8988T (cell line): ENCODE measurements at regions not wholly inside any gene's neighbourhood (a gene's known extent, or its start where the extent isn't known, plus 50 kb on each side); places are given as distances from the start of the nearest gene placed in this dataset.
"Not testable (repeated sequence)": the region's sequence is repeated elsewhere in the genome, so short reads cannot be mapped to it uniquely, and the experiment has no call there.

Experiments used
- DNase-seq: peaks from one replicate; pipeline ENCODE4 v3.0.0; 2011

DNA sequence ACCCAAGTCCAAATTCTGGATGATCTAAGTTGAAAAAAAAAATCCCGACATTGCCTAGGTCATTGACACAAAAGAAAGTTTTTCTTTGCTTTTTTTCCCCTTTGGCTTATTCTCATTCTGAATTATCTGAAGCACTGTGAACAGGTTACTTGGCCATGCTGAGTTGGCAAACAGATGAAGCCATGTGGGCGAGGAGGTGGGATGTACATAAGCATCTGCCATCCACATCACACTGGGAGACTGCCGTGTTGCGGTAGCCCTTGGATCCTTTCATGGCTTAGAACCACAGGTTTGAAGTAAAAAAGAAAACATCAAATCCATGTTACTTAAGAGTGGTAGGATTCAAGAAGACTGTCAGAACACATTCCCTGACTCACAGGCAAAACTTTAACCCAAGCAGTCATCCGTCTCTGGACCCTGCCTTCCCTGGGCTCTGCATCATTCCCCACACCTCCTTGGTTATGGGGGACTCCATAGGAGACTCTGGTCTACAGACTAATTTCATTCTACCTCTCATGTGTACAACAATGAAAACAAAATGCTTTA is 242.5 kb upstream of the SERP2 start:
- DNase-seq: no peak

DNA sequence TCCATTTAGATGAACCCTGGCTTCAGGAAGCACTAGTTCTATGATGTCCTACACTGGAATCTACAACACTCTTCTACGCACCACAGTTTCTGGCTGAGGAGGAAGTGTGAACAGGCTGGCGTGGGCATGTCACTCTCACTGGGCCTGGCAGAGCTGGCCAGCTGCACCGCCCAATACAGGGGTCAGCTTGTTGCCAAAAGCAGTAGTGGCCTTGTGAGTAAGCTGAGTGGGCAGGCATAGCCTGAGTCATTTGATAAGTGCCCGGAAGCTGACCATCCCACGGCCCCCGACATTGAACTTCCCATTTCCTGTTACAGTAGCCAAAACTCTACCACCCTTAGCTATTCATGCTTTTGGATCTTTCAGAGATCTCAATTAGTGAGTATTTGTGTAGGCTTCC is 240.9 kb upstream of the SERP2 start:
- DNase-seq: no peak

DNA sequence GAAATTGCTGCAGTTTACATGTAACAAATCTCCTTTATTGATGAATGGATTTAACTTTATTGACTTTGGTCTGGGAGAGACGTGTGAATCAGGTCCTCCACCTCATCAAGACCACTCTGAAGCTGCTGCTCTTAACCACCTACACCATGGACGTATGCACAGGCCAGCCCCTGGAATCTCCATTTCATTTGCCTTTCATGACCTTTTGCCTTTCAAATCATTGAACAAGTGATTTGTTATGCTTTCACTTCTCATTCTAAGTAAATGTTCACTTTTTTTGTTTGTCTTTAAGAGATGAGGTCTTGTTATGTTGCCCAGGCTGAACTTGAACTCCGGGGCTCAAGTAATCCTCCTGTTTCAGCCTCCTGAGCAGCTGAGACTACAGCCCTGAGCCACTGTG is 240.0 kb upstream of the SERP2 start:
- DNase-seq: no peak

DNA sequence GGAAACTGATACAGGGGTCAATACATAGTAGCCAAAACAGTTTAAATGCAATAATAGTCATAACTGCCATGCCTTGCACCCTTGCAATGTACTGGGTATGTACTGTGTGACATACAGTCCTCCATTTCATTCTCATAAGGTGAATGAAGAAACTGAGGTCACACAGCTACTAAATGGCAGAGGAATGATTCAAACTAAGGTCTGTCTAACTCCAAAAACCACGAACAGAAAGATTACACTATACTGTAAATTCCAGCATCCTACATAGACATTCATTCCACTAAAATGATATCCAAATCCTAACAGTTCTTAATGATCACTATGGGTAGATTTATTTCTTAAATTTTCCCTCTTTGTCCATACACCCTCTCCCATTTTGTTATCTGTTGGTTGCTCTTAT is 238.1 kb upstream of the SERP2 start:
- no peak for DNase-seq

DNA sequence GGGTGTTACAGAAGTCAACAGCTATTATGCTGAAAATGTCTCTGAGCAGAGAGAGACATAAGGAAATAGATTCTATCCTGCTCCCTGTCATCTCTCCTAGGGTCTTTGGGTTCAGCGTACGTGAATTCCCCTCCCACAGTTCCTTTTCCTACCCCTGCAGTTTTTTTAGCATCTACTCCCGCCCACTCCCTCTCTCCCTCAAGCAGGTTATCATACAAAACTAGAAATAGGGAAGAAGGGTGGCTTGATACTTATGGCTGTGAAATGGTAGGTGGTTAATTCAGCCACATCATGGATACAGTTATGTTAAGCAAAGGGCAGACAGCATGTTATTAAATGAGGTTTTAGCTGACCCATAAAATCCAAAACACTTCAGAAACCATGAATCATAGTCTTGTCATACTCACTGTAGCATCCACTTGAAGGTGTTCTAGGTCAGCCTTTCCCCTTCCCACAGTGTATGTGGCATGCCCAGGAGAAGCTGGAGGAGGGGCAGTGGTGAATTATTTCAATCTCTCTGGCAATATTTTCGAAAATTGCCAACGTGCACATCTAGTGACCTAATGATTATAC is 236.8 kb upstream of the SERP2 start:
- DNase-seq: no peak

DNA sequence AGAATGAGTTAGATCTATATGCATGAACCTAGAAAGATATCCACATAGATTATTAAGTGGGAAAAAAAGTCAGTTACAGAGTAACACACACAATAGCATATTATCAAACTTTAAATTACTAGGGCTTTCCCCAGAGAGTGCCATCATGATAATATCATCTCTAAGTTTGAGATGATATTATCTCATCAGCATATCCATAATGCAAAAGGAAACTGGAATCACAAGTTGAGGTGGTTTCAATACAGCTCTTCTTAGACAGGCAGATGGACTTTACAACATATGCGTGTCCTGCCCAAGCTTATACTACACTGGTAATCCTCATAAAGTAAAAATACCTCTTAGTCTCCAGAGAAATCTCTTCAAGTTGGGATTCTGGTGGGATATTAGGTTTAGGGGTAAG is 236.2 kb upstream of the SERP2 start:
- DNase-seq: no peak

DNA sequence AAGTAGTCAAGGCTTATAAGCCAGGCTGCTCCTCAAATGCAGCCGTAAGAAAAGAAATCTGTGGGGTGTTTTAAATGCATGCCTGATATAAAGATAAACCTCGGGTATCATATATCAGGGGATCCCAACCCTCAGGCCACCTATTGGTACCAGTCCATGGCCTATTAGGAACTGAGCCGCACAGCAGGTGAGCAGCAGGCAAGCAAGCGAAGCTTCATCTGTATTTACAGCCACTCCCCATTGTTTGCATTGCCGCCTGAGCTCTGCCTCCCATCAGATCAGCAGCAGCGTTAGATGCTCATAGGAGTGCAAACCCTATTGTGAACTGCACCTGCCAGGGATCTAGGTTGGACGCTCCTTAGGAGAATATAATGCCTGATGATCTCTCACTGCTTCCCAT is 233.5 kb upstream of the SERP2 start:
- DNase-seq: no peak

DNA sequence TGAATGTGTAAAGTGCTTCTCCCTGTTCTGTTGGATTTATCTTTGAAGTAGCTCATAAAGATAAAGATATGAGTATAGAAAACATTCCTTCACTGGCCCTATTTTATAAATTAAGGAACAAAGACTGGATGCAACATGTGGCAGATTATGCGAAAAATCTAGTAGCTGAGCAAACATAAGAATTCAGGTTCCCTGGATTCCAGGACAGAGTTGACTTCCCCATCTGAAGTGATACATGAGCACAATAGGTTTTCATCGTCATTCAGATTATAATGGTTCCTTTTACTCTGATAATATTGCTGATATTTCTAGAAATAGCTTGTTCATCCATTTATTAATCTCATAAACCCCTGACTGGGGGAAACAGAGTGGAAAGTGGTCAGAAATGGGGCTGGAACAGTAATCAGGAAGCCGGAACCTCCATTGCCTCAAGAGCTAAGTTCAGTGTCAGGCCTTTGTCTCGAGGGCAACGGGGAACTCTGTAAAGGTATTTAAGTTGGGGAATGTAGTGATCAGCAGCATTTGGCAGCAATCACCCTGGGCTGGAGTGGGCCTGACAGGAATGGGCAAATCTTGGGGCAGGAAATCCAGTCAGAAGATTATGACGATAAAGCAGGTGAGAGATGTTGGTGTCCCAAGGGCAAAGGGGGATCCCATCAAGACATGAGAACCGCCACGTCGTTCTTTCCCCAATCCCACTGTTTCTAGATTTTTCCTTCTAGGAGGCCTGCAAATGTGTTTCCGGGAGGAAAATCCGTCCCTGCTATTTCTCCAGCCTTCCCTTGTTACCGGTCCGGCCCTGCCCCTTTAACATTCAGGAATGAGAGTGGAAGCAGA is 232.5 kb upstream of the SERP2 start:
- no peak for DNase-seq

DNA sequence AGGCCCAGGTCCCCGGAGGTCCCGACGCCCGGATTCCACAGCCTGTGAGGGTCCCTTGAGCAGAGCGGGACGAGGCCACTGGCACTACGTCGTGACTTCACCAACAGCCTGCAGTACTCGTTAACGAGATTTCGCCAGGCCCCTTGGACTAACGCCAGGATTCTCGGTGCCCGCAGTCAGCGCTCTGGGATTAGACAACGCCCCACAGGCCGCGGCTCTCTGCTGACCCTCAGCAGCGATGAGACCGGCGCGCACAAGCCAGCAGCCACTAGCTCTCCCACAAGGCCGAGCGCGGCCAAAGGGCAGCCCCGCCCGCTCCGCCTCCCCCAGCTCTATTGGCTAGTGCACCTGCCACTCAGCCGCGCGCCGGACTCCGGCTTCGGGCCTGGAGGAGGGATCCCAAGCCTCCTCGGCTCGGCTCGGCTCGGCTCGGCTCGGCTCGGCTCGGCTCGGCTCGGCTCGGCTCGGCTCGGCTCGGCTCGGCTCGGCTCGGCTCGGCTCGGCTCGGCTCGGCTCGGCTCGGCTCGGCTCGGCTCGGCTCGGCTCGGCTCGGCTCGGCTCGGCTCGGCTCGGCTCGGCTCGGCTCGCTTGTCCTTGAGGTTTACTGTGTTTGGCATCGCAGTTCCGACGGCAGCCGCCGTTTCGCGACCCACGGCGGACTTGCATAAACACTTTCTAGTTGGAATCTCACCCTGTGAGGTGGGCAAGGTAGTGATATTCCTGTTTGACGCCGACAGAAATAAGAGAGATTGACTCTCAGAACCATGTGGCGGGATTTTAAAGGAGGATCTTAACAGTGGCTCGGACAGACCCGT is 231.7 kb upstream of the SERP2 start:
- DNase-seq: peak; percentile 90

DNA sequence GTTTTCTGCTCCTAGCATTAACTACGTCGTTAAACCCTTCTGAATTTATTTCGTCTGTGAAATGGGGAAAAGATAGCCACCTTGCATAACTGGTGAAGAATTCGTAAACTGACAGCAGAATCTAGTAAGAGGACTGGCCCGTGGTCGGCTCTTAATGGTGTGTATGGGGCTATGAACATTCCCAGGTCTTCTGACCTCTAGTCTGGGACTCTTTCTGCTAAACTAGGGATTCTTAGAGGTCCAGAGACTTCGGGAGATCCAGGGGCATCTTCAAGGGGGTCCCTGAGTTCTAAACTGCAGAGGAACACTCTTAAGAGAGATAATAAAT is 231.1 kb upstream of the SERP2 start:
- no peak for DNase-seq

DNA sequence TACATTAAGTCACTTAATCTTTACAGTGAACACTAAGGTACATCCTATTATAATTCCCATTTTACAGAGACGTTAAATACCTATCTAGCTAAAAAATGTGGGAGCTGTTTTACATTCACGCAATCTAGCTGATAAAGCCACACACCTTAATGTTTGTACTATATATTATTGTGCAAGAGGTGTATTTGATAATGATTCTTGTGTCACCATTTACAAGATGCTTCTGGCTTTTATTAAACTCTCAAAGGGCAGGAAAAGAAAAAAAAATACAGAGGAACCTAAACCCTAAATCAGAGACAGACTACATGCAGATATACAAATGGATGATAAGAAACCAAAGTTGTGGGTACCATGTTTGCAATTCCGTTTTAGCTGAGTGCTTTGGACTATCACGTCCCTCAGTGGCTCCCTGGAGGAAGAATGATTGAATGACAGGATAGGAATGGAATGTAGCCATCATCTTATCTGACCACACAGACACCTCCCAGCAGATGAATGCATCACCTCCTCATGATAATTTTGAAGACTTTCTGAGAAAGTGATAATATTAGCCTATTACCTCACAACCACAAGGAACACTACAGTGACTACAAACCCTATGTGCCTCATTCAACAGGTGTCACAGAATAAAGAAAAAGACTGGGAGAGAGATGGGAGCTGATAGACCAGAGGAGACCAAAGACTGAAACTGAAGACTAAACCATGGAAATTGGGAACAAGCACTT is 230.5 kb upstream of the SERP2 start:
- DNase-seq: no peak

DNA sequence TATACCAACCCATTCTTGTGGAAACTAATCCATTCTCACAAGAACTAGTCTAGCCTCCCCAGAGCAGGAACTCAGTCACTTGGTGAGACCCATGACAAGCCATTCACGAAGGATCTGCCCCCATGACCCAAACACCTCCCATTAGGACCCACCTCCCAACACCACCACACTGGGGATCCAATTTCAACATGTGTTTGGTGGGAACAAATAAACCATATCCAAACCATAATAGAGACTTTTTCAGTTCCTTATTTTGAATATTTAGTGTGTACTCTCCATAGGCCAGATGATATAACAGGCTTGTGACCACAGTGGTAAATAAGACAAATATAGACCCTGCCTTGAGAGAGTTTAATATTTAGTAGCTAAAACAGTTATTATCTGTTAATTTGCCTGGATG is 227.5 kb upstream of the SERP2 start:
- DNase-seq: no peak

DNA sequence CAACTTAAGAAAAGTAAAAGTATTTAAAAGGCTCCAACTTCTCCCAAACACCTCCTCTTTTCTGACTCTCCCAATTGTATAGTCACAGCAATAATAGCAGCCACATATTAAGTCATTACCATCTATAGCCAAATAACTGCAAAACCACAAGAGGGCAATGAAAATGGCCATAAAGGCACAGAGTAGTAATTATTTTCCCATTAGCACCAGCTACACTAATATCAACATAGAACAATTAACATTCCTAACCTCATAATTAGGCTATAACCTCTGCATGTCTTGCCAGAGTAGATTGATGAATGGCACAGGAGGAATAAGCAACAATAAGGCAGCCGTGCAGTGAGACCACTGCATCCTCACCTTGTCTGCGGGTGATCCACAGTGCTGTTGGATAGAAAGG is 226.4 kb upstream of the SERP2 start:
- DNase-seq: no peak

DNA sequence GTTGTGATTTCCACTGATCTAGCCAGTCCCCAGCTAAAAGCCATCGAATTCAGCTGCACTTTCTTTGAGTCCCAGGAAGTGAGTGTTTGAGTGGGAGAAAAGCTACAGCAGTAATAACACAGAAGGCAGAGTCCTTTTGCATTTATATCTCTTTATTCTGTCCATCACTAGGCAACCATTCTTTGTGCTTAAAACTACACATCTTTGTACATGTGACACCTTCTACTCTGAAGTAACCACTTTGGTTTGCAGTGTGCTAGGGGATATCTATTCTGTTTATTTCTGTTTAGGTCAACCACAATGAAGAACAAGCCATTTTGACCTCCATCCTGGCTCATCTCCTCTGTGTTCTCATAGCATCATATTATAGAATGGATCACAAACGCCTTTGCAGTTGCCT is 226.0 kb upstream of the SERP2 start:
- DNase-seq: no peak

DNA sequence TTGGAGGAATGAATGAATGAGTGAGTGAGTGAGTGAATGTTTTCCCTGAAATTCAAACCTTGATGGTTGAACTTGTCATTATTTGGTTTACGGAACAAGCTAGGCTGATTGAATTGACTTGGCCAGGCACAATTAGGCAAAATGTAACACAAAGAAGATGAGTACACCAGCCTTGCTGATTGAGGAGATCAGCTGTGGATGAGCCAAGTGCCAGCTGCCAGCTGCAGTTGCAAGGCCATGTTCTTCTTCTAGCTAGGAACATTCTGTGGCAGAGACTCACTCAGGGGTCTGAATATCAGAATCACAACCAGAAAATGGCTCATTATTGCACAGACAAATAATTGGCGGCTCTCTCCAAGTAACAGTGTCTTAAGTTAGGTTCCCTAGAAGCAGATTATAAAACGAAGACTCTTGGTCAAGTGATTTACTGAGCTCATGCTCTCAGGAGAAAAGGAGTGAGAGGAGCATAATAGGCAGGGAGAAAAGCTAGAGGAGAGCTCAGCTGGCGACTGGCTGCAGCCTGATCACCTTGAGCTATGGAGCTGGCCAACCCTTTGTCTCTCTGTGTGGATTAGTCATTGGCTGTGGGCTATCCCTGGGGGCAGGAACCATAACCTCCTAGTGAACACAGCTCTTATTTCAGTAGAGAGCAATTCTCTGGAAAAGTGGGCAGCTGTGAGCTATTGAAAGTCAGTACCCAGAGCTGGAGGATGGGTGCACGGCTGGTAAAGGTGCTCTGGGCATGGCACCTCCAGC is 225.3 kb upstream of the SERP2 start:
- DNase-seq: no peak

DNA sequence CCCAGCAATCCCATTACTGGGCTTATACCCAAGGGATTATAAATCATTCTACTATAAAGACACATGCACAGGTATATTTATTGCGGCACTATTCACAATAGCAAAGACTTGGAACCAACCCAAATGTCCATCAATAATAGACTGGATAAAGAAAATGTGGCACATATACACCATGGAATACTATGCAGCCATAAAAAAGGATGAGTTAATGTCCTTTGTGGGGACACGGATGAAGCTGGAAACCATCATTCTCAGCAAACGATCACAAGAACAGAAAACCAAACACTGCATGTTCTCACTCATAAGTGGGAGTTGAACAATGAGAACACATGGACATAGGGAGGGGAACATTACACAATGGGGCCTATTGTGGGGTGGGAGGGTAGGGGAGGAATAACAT is 224.4 kb upstream of the SERP2 start:
- DNase-seq: not testable (repeated sequence)

DNA sequence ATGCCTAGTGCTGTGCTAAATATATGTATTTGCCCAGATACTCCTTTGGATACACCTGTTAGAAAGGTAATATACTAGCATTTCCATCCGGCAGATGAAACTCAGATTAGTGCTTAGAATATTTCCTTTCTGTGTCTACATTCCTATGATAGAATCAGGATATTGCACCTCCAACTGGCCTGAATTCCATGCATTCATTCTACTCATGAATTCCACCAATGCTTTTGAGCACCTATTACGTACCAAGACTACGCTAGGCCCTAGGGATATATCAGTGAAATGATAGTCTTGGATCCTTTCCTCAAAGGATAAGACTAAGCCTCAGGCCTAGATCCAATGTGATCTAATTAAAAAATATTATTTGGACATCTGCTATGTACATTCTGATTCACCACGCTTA is 223.8 kb upstream of the SERP2 start:
- no peak for DNase-seq

DNA sequence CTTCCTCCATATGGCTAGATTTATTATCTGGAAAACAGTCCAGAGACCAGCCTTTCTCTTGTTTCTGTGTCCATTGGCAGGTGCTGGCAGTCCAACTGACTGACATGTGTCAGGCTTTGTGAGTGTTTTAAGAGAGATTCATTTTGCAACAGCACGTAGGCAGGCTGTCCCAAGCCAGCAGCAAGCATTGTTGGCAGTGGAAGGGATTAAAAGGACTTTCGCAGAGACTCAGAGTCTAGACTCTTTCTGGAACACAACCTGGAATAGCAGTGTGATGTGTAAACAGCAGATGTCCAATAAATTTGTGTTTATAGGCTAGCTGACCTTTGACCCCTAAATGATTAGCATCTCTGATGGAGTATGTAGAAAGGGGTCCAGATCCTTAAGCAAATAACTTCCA is 222.2 kb upstream of the SERP2 start:
- no peak for DNase-seq

DNA sequence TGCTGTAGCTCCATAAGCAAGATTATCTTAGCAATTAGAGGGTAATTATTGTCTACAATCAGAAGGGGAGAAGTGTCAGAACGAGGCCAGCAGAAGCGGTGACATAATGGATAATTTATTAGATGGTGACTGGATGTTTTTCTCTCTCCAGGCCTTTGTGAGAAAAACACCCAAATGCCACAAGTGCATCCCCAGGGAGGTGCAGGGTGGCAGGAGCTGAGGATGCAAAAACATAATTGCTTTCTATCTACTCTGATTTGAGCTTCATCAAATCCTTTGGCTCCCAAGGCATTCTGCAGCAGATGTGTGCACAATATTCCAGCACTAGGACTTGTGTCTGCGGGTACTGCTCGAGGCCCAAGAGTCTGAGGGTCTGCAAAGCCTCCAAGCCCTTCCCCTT is 220.1 kb upstream of the SERP2 start:
- DNase-seq: no peak

DNA sequence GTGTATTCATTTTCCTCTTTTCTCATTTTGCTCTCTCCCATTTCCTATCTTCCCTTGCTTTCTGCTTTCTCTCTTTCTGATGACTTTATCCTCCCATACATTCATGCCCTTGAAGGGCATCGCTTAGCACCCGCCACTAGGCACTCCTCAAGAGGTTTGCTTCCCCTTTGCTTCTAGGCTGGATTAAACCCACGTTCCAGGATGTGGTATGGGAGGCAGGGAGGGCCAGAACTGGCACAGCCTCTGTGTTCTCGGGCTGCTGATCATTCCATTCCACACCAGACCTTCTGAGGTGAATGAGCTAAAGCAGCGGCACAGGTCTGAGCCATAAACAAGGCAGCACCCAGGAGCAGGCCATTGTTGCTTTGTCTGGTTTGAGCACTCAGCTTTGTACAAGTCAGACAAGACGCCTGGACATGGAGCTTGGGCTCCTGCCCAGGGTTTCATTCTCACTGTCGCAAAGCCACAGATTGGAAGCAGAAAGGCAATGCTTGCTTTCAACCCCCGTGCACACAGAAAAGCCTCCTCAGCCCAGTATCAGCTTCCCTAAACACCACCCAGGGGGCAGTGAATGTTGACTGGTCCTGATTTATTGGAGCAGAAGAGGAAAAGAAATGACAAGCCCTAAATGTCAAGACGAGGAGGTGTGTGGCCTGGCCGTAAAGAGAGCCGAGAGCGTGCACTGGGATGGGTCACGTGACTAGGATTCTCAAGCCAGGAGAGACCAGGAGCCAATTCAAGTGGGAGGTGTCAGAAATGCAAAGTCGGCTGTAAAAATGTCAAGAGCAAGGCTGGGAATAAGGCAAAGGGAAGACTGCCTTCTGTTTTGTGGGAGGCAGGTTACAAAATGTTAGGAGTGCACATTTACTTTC is 218.0 kb upstream of the SERP2 start:
- no peak for DNase-seq

DNA sequence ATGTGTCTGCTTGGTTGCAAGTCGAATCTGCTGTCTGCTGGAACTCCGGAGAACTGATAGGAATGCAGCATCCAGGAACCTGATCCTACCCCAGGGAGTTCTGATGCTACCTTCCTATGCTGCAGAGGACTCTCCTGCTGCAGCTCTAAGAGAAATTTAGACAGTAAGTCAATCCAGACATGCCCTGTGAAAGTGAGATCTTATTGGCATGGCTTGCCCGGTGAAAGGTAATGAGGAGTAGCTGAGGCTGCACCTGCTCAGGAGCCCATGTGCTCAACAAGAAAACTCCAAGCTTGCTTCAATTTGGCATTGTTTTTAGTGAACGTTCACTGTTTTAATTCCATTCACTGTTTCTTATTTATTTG is 217.3 kb upstream of the SERP2 start:
- DNase-seq: no peak

DNA sequence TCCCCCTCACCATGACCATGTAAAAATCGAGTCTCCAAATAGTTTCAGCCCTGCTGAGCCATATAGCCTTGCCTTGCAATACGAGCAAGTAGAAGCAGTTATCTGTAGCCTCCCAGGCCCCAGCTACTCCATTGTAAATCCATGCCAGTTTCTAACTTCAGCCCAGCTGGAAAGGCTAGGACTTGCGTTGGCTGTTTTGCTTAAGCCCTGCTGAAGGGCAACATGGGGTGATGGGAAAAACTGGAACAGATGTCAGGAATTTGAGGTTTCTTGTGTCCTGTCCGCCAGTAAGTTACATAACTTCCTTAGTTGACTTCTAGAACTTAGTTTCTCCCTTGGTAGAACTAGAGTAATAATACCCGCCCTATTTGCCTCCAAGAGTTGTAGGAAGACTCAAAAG is 216.0 kb upstream of the SERP2 start:
- no peak for DNase-seq
